ENCODE measurements at regions not wholly inside any gene's neighbourhood (a gene's known extent, or its start where the extent isn't known, plus 50 kb on each side); places are given as distances from the start of the nearest gene placed in this dataset.

DNA sequence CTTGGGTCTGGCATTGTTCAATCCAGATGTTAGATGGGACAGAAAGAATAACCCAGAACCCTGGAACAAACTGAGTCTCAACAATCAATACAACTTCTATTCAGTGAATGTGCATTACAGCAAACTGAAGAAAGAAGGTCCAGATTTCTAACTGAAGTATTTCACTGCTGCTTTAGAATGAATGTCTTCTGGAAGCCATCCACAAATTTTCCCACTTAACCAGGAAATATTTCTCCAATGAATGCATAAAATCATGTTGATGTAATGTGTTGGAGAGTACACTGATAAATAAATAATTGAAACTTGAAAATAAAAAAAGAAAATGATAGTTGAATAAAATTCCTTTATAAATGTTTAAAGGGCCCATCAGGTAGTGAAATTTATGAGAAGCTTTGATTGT is 658.6 kb downstream of the ZBBX start (continued):
- TF ChIP-seq, protein P1, sequence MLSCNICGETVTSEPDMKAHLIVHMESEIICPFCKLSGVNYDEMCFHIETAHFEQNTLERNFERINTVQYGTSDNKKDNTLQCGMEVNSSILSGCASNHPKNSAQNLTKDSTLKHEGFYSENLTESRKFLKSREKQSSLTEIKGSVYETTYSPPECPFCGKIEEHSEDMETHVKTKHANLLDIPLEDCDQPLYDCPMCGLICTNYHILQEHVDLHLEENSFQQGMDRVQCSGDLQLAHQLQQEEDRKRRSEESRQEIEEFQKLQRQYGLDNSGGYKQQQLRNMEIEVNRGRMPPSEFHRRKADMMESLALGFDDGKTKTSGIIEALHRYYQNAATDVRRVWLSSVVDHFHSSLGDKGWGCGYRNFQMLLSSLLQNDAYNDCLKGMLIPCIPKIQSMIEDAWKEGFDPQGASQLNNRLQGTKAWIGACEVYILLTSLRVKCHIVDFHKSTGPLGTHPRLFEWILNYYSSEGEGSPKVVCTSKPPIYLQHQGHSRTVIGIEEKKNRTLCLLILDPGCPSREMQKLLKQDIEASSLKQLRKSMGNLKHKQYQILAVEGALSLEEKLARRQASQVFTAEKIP (CRISPR knock-in tag; IDR thresholded peaks at IDR 0.05; ENCODE audit: borderline replicate concordance) = no peak
- TF ChIP-seq, protein P2, sequence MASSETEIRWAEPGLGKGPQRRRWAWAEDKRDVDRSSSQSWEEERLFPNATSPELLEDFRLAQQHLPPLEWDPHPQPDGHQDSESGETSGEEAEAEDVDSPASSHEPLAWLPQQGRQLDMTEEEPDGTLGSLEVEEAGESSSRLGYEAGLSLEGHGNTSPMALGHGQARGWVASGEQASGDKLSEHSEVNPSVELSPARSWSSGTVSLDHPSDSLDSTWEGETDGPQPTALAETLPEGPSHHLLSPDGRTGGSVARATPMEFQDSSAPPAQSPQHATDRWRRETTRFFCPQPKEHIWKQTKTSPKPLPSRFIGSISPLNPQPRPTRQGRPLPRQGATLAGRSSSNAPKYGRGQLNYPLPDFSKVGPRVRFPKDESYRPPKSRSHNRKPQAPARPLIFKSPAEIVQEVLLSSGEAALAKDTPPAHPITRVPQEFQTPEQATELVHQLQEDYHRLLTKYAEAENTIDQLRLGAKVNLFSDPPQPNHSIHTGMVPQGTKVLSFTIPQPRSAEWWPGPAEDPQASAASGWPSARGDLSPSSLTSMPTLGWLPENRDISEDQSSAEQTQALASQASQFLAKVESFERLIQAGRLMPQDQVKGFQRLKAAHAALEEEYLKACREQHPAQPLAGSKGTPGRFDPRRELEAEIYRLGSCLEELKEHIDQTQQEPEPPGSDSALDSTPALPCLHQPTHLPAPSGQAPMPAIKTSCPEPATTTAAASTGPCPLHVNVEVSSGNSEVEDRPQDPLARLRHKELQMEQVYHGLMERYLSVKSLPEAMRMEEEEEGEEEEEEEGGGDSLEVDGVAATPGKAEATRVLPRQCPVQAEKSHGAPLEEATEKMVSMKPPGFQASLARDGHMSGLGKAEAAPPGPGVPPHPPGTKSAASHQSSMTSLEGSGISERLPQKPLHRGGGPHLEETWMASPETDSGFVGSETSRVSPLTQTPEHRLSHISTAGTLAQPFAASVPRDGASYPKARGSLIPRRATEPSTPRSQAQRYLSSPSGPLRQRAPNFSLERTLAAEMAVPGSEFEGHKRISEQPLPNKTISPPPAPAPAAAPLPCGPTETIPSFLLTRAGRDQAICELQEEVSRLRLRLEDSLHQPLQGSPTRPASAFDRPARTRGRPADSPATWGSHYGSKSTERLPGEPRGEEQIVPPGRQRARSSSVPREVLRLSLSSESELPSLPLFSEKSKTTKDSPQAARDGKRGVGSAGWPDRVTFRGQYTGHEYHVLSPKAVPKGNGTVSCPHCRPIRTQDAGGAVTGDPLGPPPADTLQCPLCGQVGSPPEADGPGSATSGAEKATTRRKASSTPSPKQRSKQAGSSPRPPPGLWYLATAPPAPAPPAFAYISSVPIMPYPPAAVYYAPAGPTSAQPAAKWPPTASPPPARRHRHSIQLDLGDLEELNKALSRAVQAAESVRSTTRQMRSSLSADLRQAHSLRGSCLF (CRISPR knock-in tag; IDR thresholded peaks at IDR 0.05; ENCODE audit: borderline replicate concordance) = no peak

DNA sequence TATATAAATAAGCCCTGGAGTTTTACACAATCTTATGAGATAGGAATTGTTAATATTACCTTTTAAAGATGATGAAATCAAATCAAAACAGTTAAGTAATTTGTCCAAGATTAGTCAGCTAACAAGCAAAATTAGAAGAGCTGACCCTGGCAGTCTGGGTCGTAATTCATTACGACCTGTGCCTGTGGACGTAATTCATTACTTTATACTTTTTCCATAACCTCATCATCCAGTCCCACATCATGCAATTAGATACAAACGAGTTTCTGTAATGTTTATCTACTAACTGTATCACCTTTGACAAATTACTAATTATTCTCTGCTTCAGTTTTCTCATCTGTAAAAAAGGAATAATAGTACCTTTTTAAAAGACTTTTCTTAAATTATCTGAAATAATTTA is 665.9 kb downstream of the ZBBX start:
- intact Hi-C loops (cut with micrococcal nuclease; ENCODE audit: unreplicated experiment) (no loop called here), in situ Hi-C loops (cut with HindIII; ENCODE audit: extremely low pct_ligation_motif_present, low pct_unique_long_range_greater_than_20kb) (no loop called here)
- Histone ChIP-seq H2AFZ (ENCODE audit: low read length) (no peak overlapping the region), H3K9me3 (ENCODE audit: low read length) (no peaks in the 10 kb centered on the region), H3K4me3 (replicated peaks in 1 of 3; ENCODE audit: insufficient read depth in 1 of 3, low read depth in 2 of 3, low read length in 3 of 3) (no peak overlapping the region), H4K20me1 (ENCODE audit: insufficient read depth, low read length) (no peaks in the 10 kb centered on the region), H3K4me2 (ENCODE audit: low read depth, low read length) (no peak overlapping the region), H3K4me1 (ENCODE audit: insufficient read depth, low read length) (no peaks in the 10 kb centered on the region), H3K27me3 (ENCODE audit: control insufficient read depth in 1 of 2, insufficient read depth in 2 of 2, low read length in 2 of 2) (no peaks in the 10 kb centered on the region), H3K27ac (ENCODE audit: extremely low read length, insufficient read depth, low read length) (no peak overlapping the region), H3K79me2 (ENCODE audit: insufficient read depth, low read length) (no peaks in the 10 kb centered on the region), H3K36me3 (replicated peaks in 1 of 2; ENCODE audit: control insufficient read depth in 1 of 2, insufficient read depth in 2 of 2, low read length in 2 of 2) (no peaks in the 10 kb centered on the region), H3K9ac (ENCODE audit: insufficient read depth, low read depth, low read length) (no peak overlapping the region)
- FAIRE-seq (no peak), ATAC-seq (no peak), DNase-seq (ENCODE audit: low spot score) (no peak)
- WGBS (ENCODE audit: low lambda C conversion rate) = 4% methylated on average over 4 of the region's 4 CpGs
- TF ChIP-seq ZNF556 (CRISPR knock-in tag; IDR thresholded peaks at IDR 0.05; ENCODE audit: borderline replicate concordance) (no peak), ZNF772 (CRISPR knock-in tag; IDR thresholded peaks at IDR 0.05) (no peak), ZMYM2 (CRISPR knock-in tag; IDR thresholded peaks at IDR 0.05) (no peak), ZNF350 (CRISPR knock-in tag; IDR thresholded peaks at IDR 0.05; ENCODE audit: borderline replicate concordance, low read depth) (no peak), ZNF768 (CRISPR knock-in tag; IDR thresholded peaks at IDR 0.05) (no peak), ZNF230 (CRISPR knock-in tag; IDR thresholded peaks at IDR 0.05) (no peak)
- TF ChIP-seq, protein P3, sequence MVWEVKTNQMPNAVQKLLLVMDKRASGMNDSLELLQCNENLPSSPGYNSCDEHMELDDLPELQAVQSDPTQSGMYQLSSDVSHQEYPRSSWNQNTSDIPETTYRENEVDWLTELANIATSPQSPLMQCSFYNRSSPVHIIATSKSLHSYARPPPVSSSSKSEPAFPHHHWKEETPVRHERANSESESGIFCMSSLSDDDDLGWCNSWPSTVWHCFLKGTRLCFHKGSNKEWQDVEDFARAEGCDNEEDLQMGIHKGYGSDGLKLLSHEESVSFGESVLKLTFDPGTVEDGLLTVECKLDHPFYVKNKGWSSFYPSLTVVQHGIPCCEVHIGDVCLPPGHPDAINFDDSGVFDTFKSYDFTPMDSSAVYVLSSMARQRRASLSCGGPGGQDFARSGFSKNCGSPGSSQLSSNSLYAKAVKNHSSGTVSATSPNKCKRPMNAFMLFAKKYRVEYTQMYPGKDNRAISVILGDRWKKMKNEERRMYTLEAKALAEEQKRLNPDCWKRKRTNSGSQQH (CRISPR knock-in tag; IDR thresholded peaks at IDR 0.05; ENCODE audit: low read depth) = no peak
- TF ChIP-seq, protein P4, sequence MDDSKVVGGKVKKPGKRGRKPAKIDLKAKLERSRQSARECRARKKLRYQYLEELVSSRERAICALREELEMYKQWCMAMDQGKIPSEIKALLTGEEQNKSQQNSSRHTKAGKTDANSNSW (CRISPR knock-in tag; IDR thresholded peaks at IDR 0.05; ENCODE audit: borderline replicate concordance) = no peak
- no TSS peak for BruUV-seq (replicated peaks)
- POLR2A ChIA-PET = no interaction called here
- CTCF ChIA-PET (ENCODE audit: low intra/inter-chr PET ratio, low total read pairs) = no interaction called here

Data from HepG2 (cell line).